ENCODE measurements at regions not wholly inside any gene's neighbourhood (a gene's known extent, or its start where the extent isn't known, plus 50 kb on each side); places are given as distances from the start of the nearest gene placed in this dataset.
"Not testable (repeated sequence)": the region's sequence is repeated elsewhere in the genome, so short reads cannot be mapped to it uniquely, and the experiment has no call there.

DNA sequence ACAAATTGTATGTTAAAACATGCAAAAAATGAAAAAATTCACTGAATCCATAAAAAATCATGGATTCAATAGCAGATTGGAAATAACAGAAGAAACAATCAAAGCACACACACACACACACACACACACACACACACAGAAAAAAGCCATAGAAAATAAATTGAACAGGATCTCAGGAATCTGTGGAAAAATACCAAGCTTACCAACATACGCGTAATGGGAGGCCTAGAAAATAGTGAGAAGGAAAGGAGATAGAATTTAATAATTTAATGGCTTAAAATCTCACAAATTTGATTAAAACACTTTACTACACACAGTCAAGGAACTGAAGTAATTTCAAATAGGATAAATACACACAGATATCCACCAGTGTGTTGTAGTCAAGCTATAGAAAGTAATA lies 1671.5 kb upstream of the PIK3C3 start:
- Histone ChIP-seq H3K36me3 (ENCODE audit: control insufficient read depth in 4 of 4, insufficient read depth in 3 of 4, low read depth in 1 of 4, low read length in 3 of 4) (no peaks in the 10 kb centered on the region), H3K4me1 (ENCODE audit: control insufficient read depth in 4 of 4, insufficient read depth in 4 of 4, low read length in 3 of 4) (no peaks in the 10 kb centered on the region), H3K27ac (ENCODE audit: low read depth in 1 of 2, low read length in 2 of 2) (no peak overlapping the region), H3K9me3 (ENCODE audit: control insufficient read depth in 4 of 4, low read length in 3 of 4) (peaks cover 0 to 3% (median 0%) of the 10 kb centered on the region in 4 donors), H3K9ac (ENCODE audit: low read depth in 1 of 2, low read length in 2 of 2) (no peak overlapping the region), H3K4me3 (ENCODE audit: low read depth in 1 of 3, low read length in 3 of 3) (no peak overlapping the region), H3K27me3 (ENCODE audit: control insufficient read depth in 4 of 4, insufficient read depth in 4 of 4, low read length in 3 of 4) (no peaks in the 10 kb centered on the region)
- DNase-seq (ENCODE audit: low spot score): no peak
- 96% methylated on average over 2 of the region's 2 CpGs for WGBS
- TF ChIP-seq, protein P1, sequence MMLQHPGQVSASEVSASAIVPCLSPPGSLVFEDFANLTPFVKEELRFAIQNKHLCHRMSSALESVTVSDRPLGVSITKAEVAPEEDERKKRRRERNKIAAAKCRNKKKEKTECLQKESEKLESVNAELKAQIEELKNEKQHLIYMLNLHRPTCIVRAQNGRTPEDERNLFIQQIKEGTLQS (IDR thresholded peaks at IDR 0.05): no peak
- TF ChIP-seq TAF1 (conservative IDR thresholded peaks at IDR 0.05) (no peak), JUND (IDR thresholded peaks at IDR 0.05) (no peak), FOXA2 (IDR thresholded peaks at IDR 0.05) (no peak), NR2F2 (IDR thresholded peaks at IDR 0.05) (no peak), FOXA1 (IDR thresholded peaks at IDR 0.05) (no peak), EGR1 (IDR thresholded peaks at IDR 0.05; ENCODE audit: low read depth in 2 of 2) (no peak), SP1 (IDR thresholded peaks at IDR 0.05) (no peak), GABPA (IDR thresholded peaks at IDR 0.05 in 1 of 2, conservative IDR thresholded peaks at IDR 0.05 in 1 of 2) (no peak), RXRA (IDR thresholded peaks at IDR 0.05) (no peak), YY1 (IDR thresholded peaks at IDR 0.05) (no peak), RAD21 (IDR thresholded peaks at IDR 0.05) (no peak)
- TF ChIP-seq, protein P2, sequence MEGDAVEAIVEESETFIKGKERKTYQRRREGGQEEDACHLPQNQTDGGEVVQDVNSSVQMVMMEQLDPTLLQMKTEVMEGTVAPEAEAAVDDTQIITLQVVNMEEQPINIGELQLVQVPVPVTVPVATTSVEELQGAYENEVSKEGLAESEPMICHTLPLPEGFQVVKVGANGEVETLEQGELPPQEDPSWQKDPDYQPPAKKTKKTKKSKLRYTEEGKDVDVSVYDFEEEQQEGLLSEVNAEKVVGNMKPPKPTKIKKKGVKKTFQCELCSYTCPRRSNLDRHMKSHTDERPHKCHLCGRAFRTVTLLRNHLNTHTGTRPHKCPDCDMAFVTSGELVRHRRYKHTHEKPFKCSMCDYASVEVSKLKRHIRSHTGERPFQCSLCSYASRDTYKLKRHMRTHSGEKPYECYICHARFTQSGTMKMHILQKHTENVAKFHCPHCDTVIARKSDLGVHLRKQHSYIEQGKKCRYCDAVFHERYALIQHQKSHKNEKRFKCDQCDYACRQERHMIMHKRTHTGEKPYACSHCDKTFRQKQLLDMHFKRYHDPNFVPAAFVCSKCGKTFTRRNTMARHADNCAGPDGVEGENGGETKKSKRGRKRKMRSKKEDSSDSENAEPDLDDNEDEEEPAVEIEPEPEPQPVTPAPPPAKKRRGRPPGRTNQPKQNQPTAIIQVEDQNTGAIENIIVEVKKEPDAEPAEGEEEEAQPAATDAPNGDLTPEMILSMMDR (IDR thresholded peaks at IDR 0.05; ENCODE audit: low read depth, low read length, missing input control): no peak
- TF ChIP-seq, protein P3, sequence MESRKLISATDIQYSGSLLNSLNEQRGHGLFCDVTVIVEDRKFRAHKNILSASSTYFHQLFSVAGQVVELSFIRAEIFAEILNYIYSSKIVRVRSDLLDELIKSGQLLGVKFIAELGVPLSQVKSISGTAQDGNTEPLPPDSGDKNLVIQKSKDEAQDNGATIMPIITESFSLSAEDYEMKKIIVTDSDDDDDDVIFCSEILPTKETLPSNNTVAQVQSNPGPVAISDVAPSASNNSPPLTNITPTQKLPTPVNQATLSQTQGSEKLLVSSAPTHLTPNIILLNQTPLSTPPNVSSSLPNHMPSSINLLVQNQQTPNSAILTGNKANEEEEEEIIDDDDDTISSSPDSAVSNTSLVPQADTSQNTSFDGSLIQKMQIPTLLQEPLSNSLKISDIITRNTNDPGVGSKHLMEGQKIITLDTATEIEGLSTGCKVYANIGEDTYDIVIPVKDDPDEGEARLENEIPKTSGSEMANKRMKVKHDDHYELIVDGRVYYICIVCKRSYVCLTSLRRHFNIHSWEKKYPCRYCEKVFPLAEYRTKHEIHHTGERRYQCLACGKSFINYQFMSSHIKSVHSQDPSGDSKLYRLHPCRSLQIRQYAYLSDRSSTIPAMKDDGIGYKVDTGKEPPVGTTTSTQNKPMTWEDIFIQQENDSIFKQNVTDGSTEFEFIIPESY (IDR thresholded peaks at IDR 0.05): no peak

DNA sequence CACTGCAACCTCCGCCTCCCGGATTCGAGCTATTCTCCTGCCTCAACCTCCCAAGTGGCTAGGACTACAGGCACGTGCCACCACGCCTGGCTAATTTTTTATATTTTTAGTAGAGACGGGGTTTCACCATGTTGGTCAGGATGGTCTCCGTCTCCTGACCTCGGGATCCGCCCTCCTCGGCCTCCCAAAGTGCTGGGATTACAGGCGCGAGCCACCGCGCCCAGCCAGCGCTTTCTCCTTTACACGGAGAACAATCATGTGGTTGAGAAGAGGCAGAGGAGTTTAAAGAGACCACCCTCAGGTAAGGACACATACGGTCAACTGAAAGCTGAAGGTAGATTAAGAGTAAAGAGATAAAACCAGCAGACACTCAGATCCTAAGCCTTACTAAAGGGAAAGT lies 1673.7 kb upstream of the PIK3C3 start:
- not testable (repeated sequence) for DNase-seq (ENCODE audit: low spot score); H3K4me1 ChIP-seq (ENCODE audit: control insufficient read depth in 4 of 4, insufficient read depth in 4 of 4, low read length in 3 of 4); H3K27me3 ChIP-seq (ENCODE audit: control insufficient read depth in 4 of 4, insufficient read depth in 4 of 4, low read length in 3 of 4); H3K9ac ChIP-seq (ENCODE audit: low read depth in 1 of 2, low read length in 2 of 2); H3K27ac ChIP-seq (ENCODE audit: low read depth in 1 of 2, low read length in 2 of 2); H3K36me3 ChIP-seq (ENCODE audit: control insufficient read depth in 4 of 4, insufficient read depth in 3 of 4, low read depth in 1 of 4, low read length in 3 of 4); H3K4me3 ChIP-seq (ENCODE audit: low read depth in 1 of 3, low read length in 3 of 3); H3K9me3 ChIP-seq (ENCODE audit: control insufficient read depth in 4 of 4, low read length in 3 of 4)
- 89% methylated on average over 17 of the region's 17 CpGs for WGBS

DNA sequence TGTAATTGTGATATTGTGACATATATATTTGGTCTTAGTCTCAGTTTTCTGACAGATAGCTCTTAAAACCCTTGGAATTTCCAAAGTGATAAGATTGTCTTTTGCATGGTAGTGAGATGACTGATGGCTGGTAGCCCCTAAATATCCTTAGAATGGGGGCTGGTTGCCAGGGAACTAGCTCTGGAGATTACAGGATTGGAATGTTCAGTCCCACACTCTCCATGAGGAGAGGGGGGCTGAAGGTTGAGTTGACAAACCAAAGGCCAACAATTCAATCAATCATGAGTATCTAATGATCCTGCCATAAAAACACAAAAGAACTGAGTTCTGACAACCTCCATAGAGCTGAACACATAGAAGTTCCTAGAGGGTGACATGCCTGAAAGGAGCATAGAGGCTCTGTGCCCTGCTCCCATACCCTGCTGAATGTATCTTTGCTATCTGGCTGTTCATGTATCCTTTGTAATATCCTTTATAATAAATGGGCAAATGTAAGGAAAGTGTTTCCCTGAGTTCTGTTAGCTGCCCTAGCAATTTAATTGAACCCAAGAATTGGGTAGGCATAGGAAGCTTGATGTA lies 1680.3 kb upstream of the PIK3C3 start:
- Histone ChIP-seq H3K4me3 (ENCODE audit: low read depth in 1 of 3, low read length in 3 of 3) (no peak overlapping the region), H3K9me3 (ENCODE audit: control insufficient read depth in 4 of 4, low read length in 3 of 4) (no peaks in the 10 kb centered on the region), H3K36me3 (ENCODE audit: control insufficient read depth in 4 of 4, insufficient read depth in 3 of 4, low read depth in 1 of 4, low read length in 3 of 4) (no peaks in the 10 kb centered on the region), H3K4me1 (ENCODE audit: control insufficient read depth in 4 of 4, insufficient read depth in 4 of 4, low read length in 3 of 4) (no peaks in the 10 kb centered on the region), H3K27me3 (ENCODE audit: control insufficient read depth in 4 of 4, insufficient read depth in 4 of 4, low read length in 3 of 4) (no peaks in the 10 kb centered on the region), H3K9ac (ENCODE audit: low read depth in 1 of 2, low read length in 2 of 2) (no peak overlapping the region), H3K27ac (ENCODE audit: low read depth in 1 of 2, low read length in 2 of 2) (no peak overlapping the region)
- DNase-seq (ENCODE audit: low spot score): no peak
- no peak for TF ChIP-seq SP1 (IDR thresholded peaks at IDR 0.05)
- TF ChIP-seq, protein P3 (IDR thresholded peaks at IDR 0.05): no peak
- TF ChIP-seq JUND (IDR thresholded peaks at IDR 0.05): no peak
- TF ChIP-seq NR2F2 (IDR thresholded peaks at IDR 0.05): no peak

Data from liver (tissue), 8 donors.